ENCODE measurements at regions not wholly inside any gene's neighbourhood (a gene's known extent, or its start where the extent isn't known, plus 50 kb on each side); places are given as distances from the start of the nearest gene placed in this dataset.

DNA sequence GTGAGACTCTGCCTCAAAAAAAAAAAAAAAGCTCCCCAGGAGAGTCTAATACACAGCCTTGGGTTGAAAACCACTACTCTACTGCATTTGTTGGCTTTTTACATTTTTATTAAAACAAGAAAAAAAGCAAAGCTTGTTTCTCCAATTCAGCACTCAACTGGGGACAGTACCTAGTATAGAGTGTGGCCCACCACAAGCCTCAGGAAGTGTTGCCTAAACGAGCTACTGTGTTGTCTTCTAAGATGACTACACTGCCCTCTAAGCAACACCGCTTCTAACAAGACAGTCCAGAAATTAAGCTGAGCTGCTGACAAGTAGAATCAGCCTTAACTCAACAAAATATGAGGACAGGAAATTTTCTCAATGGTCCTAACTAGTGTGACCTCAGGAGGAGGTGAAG is 522.2 kb downstream of the FGF9 start:
- Histone ChIP-seq H3K9me3 (ENCODE audit: insufficient read depth, low read depth, low read length) (no peaks in the 10 kb centered on the region), H3K27me3 (ENCODE audit: insufficient read depth, low read length, poor library complexity, severe bottlenecking) (no peaks in the 10 kb centered on the region), H3K4me2 (ENCODE audit: low read depth, low read length, poor library complexity, severe bottlenecking) (no peak overlapping the region), H3F3A (ENCODE audit: low read depth) (no peaks in the 10 kb centered on the region), H3K9me2 (replicated peaks; ENCODE audit: low read depth, low read length) (no peaks in the 10 kb centered on the region), H3K36me3 (ENCODE audit: insufficient read depth, low read length) (no peaks in the 10 kb centered on the region), H3K79me2 (ENCODE audit: insufficient read depth, low read length) (no peaks in the 10 kb centered on the region), H4K20me1 (ENCODE audit: insufficient read depth, low read length, poor library complexity, severe bottlenecking) (no peaks in the 10 kb centered on the region), H3K4me1 (ENCODE audit: insufficient read depth, low read length, poor library complexity, severe bottlenecking) (no peaks in the 10 kb centered on the region), H3K4me3 (ENCODE audit: low read length, poor library complexity, severe bottlenecking) (no peak overlapping the region), H3K9ac (ENCODE audit: low read depth, low read length, poor library complexity, severe bottlenecking) (no peak overlapping the region), H2AFZ (ENCODE audit: low read length) (no peak overlapping the region)
- TF ChIP-seq, protein P1, sequence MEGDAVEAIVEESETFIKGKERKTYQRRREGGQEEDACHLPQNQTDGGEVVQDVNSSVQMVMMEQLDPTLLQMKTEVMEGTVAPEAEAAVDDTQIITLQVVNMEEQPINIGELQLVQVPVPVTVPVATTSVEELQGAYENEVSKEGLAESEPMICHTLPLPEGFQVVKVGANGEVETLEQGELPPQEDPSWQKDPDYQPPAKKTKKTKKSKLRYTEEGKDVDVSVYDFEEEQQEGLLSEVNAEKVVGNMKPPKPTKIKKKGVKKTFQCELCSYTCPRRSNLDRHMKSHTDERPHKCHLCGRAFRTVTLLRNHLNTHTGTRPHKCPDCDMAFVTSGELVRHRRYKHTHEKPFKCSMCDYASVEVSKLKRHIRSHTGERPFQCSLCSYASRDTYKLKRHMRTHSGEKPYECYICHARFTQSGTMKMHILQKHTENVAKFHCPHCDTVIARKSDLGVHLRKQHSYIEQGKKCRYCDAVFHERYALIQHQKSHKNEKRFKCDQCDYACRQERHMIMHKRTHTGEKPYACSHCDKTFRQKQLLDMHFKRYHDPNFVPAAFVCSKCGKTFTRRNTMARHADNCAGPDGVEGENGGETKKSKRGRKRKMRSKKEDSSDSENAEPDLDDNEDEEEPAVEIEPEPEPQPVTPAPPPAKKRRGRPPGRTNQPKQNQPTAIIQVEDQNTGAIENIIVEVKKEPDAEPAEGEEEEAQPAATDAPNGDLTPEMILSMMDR (conservative IDR thresholded peaks at IDR 0.05; ENCODE audit: low read length), result no peak
- no peak for TF ChIP-seq EZH2phosphoT487 (IDR thresholded peaks at IDR 0.05; ENCODE audit: borderline replicate concordance)

DNA sequence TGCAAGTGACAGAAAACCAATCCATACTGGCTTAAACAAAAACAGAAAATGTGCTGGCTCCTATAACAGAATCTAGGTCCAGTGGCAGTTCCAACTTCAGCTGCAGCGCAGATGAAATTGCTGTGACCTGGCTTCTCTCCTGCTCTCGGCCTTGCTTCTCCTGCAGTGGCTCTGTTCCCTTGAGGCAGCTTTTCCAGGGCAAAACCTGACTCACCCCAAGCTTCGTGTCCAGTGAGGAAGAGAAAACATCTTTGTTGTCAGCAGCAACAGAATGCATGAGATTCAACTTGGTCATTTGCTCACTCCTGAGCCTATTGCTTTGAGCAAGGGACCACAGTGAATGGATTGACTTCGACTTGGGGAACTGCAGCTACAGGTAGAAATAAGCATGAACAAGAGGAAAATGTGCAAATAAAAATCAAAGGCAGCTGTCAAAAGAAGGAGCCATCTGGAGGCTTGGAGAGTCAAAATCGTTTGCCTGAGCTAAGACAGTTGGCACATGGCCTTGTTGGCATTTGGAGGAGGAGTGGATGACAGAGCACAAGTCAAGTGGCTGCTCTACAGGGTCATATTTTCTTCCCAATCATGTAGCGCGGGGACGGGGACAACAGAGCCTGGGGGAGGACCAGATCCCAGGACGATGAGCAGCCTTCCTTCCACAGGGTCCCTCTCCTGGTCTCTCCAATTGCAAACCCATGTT is 523.4 kb downstream of the FGF9 start:
- H3F3A ChIP-seq (ENCODE audit: low read depth), result no peaks in the 10 kb centered on the region
- H3K9ac ChIP-seq (ENCODE audit: low read depth, low read length, poor library complexity, severe bottlenecking), result no peak overlapping the region
- no peaks in the 10 kb centered on the region for H4K20me1 ChIP-seq (ENCODE audit: insufficient read depth, low read length, poor library complexity, severe bottlenecking)
- no peaks in the 10 kb centered on the region; the same call in 1 of the 2 replicates for H3K9me3 ChIP-seq (ENCODE audit: insufficient read depth, low read depth, low read length)
- H3K4me3 ChIP-seq (ENCODE audit: low read length, poor library complexity, severe bottlenecking), result no peak overlapping the region
- TF ChIP-seq, protein P1 (conservative IDR thresholded peaks at IDR 0.05; ENCODE audit: low read length), result no peak
- TF ChIP-seq EZH2phosphoT487 (IDR thresholded peaks at IDR 0.05; ENCODE audit: borderline replicate concordance), result no peak
- H3K36me3 ChIP-seq (ENCODE audit: insufficient read depth, low read length), result no peaks in the 10 kb centered on the region
- H3K4me2 ChIP-seq (ENCODE audit: low read depth, low read length, poor library complexity, severe bottlenecking), result no peak overlapping the region
- no peaks in the 10 kb centered on the region for H3K4me1 ChIP-seq (ENCODE audit: insufficient read depth, low read length, poor library complexity, severe bottlenecking)
- no peak overlapping the region for H2AFZ ChIP-seq (ENCODE audit: low read length)
- no peaks in the 10 kb centered on the region for H3K79me2 ChIP-seq (ENCODE audit: insufficient read depth, low read length)
- no peaks in the 10 kb centered on the region for H3K27me3 ChIP-seq (ENCODE audit: insufficient read depth, low read length, poor library complexity, severe bottlenecking)
- H3K9me2 ChIP-seq (replicated peaks; ENCODE audit: low read depth, low read length), result no peaks in the 10 kb centered on the region

DNA sequence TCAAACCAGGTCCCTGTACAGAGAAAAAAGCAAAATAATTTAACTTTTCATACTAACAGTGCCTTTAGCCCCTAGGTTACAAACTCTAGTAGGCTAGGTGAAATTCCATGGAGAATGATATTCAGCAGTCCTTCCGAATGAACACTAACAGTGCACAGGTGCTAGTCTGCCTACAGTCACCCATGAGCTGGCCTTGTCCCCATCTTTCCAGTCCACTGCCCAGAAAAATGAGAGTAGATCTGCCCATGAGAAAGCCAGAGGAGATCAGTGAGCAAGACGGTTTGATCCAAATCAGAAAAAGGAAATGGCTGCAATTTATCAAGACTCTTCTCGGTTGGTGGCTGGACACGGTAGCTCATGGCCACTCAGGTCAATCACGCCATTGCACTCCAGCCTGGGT is 524.9 kb downstream of the FGF9 start:
- Histone ChIP-seq H3K4me3 (ENCODE audit: low read length, poor library complexity, severe bottlenecking) (no peak overlapping the region), H3K9me3 (ENCODE audit: insufficient read depth, low read depth, low read length) (no peaks in the 10 kb centered on the region; the same call in 1 of the 2 replicates), H3K4me2 (ENCODE audit: low read depth, low read length, poor library complexity, severe bottlenecking) (no peak overlapping the region), H3K36me3 (ENCODE audit: insufficient read depth, low read length) (no peaks in the 10 kb centered on the region), H3F3A (ENCODE audit: low read depth) (no peaks in the 10 kb centered on the region), H3K9me2 (replicated peaks; ENCODE audit: low read depth, low read length) (no peaks in the 10 kb centered on the region), H3K27me3 (ENCODE audit: insufficient read depth, low read length, poor library complexity, severe bottlenecking) (no peaks in the 10 kb centered on the region), H4K20me1 (ENCODE audit: insufficient read depth, low read length, poor library complexity, severe bottlenecking) (no peaks in the 10 kb centered on the region), H3K79me2 (ENCODE audit: insufficient read depth, low read length) (no peaks in the 10 kb centered on the region), H3K9ac (ENCODE audit: low read depth, low read length, poor library complexity, severe bottlenecking) (no peak overlapping the region), H2AFZ (ENCODE audit: low read length) (no peak overlapping the region), H3K4me1 (ENCODE audit: insufficient read depth, low read length, poor library complexity, severe bottlenecking) (no peaks in the 10 kb centered on the region)
- TF ChIP-seq, protein P1 (conservative IDR thresholded peaks at IDR 0.05; ENCODE audit: low read length), result no peak
- no peak for TF ChIP-seq EZH2phosphoT487 (IDR thresholded peaks at IDR 0.05; ENCODE audit: borderline replicate concordance)
